GM21381 (cell line): ENCODE measurements at regions not wholly inside any gene's neighbourhood (a gene's known extent, or its start where the extent isn't known, plus 50 kb on each side); places are given as distances from the start of the nearest gene placed in this dataset.

Experiments
- ATAC-seq: cut with Tn5 transposase; IDR thresholded peaks from one replicate; pipeline ENCODE4 v1.9.1; 2021; ENCODE audit warnings: mild to moderate bottlenecking, moderate library complexity; ENCODE audit not compliant: unreplicated experiment

DNA sequence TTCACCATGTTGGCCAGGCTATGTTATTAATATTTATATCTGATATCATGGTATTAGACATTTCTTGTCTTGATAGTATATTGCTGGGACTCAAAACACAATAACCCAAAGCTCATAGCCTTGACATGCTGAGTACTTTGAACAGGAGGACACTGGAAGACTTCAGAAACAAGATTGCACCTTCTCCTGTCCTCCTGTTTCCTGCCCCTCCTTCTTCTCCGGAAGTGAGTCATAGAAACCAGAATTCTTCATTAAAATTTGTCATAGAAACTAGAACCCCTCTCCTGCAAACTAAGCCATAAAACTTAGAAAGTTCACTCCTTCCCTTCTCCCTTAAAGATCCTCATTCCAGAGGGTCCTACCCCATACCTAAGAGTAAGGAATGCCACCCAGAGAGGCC is 400.2 kb downstream of the SLITRK5 start:
- no peak for ATAC-seq

DNA sequence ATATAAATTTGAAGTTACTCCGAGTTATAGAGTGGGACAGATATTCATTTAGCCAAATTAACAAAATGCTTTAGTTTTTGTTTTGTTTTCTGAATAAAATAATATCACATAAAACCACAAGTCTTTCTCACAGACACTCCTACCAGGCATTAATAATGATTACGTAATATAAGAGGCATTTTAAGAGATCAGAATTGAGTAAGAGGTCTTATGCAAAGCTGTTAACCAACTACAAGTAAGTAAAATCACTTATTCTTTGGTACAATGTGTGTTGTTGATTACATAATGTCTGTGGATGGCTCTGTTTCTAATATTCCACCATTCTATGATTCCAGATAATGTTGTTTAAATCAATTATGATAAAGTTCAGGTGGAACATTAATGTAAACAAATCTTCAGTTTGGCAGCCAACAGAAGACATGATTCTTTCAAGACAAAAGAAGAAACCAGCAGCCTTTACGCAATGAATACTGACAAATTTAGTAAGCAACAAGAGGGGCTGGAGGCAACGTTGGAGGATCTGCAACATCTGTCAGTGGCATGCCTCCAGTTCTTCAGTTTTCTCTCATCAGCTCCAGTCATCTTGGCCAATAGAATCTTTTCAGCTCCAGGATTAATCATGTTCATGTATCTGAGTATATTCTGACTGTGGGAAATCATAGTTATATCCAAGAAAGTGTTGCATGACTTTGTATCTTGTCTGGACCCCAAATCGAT is 403.8 kb downstream of the SLITRK5 start:
- ATAC-seq: no peak

DNA sequence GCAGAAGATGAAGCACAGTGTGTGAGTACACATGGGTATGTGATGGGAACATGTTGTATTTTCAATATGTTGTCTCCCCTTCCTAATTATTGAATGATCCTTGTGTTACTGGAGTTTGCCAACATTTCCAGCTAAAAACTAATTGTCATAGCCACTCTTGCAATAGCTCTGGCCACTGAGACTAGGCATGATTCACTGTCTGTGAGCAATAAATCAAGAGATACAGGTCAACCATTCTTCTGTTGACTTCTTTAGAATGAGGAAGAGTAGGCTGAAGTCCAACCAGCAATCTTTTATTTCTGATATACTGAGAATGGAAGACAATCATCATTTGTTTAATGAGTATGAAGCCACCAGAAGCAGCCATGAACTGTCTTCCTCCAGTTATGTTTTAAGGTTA is 413.9 kb downstream of the SLITRK5 start:
- ATAC-seq: no peak

DNA sequence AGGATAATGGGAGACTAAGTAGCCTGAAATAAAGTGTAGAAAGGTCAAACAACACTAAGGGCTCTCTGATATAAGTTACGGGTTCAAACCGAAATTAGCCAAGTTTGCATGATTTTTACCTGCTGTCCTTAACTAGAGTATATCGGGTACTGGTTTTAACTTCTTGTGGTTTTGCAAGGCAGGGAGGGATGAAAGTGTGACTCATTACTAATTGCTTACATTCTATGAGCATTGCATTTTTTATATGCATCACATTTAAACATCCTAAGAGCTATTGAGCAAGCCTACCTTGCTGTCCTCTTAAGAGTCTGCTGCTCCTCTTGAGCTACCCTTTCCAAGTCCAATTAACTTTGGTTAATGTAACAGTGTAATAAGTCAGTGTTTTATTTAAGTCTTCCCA is 415.4 kb downstream of the SLITRK5 start:
- ATAC-seq: no peak

DNA sequence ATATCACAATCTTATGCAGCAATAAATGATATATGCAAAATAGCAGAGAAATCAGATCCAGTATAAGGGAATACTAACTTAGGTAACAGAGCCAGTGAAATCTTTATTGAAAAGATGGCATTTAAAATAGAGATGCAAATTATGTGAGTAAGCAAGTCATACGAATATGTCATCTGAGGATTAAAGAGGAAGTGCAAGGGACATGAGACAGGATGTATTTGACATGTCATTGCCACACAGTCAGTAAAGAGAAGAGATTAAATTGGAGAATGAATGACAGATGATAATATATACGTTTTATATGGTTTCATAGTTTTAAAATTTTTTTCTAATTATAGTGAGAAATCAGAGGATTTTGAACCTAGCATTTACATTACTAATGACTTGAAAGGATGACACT is 426.4 kb downstream of the SLITRK5 start:
- ATAC-seq: no peak

DNA sequence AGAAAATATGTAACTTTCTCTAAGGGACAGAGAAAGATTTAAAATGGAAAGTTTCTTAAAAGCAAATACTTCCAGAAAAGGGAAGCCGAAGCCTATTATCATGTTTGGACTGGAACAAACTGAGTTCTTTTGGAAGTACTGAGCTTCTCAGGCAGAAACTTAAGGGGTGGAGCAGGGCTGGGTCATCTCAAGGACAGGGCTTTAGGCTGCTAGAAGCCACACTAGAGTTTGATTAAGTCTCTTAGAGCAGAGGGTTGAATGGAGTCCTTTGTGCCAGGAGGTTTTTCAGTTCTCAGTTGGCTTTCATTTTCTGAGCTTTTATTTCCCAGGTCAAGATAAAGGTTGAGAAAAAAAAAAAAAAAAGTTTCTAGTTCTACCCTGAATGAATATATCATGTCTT is 432.7 kb downstream of the SLITRK5 start:
- ATAC-seq: no peak

DNA sequence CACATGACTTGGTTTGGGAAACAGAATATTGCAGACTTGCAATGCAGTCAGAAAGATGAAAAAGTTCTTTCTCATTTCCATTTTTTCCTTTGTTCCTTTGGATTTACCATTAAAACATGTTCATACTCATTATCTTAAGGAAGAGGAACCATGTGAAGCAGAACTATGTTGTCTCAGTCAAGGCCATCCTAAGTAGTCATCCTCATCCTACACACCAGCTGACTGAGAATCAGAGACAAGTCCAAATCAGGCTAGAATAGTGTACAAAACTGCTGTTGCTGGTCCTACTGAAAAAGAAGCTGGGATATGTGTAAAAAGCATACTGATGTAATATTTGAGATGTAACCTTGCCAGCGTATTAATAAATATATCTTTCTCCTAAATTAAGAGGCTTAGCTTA is 433.4 kb downstream of the SLITRK5 start:
- no peak for ATAC-seq

DNA sequence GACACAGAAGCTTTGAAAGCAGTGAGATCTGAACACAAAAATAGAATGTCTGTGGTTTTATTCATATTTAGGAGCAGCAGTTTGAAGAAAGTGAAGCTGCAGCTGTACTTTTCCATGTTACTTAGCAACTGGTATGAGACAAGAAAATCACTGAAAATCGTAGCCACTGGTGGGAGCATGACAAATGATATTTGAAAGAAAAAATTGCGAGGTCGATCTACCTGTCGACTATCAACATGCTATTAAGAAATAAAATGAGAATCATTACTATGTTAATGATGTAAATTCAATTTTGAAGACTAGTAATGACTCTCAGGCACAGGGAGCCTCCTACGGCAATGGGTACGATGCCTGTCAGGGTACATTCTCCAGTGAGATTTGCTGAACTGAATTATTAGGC is 436.4 kb downstream of the SLITRK5 start:
- ATAC-seq: no peak

DNA sequence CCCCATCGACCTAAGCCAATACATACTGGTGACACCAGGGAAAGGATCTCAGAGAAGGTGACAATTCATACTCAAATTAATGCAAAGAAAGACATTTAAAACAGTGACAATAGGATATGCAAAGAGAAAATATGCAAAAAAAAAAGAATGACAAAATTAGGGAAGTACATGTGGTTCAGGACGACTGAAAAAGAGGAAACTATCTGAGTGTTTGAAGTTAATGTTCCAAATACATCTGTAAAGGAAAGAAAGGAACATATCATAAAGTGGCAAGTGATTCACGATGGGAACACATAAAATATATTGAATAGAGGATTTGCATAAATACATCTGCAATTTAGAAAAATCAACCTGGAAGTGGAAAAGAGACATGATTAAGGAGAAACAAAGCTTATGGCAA is 441.4 kb downstream of the SLITRK5 start:
- no peak for ATAC-seq

DNA sequence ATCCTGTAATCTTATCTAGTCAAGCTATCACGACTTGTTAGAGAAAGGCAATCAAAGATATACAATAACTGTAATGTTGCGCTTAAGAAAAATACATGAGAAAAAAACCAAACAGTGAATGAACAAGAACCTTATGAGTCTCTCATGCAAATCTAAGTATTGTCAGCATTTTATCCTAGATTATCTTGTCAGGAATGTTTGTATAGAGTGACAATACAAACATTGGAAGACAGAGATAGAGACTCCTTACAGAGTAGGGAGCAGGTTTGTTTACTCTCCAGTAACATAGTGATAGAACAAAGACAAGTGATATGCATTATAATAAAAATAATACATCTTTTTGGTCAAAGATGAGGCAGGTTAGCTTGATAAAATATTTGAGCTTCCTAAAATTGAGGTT is 444.8 kb downstream of the SLITRK5 start:
- ATAC-seq: no peak

DNA sequence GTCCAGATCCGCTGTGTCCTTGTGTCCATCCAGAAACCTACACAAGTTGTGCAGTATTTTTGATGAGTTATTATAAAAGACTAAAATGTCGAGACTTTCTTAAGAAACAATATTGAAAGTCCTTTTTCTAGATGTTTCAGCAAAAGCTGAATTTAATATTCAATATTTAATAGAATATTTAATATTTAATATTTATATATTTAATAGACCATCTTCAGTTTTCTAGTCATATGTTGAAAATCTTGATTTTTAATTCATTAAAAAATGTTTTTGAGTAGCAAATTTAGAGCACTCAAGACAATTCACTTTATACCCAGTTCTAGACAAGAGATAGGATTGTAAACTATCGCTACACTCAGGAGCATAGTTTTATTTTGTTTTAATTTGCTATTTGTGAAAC is 447.8 kb downstream of the SLITRK5 start:
- ATAC-seq: no peak

DNA sequence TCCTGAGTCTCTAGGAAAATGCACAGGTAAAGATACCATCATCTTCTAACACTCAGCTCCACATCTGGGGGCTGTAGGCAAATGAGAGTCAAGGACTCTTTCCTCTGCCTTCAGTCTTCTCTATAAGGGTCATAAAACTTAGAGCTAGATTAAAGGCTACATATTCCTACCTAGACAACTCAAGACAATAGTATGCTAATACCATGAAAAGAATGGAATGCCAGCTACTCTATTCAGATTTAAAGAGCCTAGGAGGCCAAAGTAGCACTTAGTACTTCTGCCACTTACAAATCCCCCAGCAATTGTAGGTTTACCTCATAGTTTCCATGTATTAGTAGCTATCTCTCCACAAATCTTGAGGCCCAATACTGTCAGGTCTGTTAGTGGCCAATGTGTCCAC is 453.0 kb downstream of the SLITRK5 start:
- ATAC-seq: no peak

DNA sequence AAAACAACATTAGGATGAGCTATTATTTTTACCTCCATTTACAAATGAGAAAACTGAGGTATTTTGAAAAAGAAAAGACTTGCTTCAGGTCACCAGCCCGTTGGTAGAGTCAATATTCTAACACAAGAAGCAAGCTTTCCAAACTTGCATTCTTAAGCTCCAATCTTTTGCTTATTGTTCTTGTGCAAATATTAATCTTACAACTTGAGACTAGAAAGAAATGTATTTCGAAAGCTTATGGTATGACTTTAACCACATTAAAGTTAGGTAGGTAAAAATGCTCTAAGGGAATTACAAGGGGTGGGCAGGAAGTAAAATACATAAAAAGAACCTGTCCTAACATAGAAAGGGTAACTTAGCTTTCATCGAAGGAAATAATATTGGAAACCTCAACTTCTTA is 453.9 kb downstream of the SLITRK5 start:
- no peak for ATAC-seq

DNA sequence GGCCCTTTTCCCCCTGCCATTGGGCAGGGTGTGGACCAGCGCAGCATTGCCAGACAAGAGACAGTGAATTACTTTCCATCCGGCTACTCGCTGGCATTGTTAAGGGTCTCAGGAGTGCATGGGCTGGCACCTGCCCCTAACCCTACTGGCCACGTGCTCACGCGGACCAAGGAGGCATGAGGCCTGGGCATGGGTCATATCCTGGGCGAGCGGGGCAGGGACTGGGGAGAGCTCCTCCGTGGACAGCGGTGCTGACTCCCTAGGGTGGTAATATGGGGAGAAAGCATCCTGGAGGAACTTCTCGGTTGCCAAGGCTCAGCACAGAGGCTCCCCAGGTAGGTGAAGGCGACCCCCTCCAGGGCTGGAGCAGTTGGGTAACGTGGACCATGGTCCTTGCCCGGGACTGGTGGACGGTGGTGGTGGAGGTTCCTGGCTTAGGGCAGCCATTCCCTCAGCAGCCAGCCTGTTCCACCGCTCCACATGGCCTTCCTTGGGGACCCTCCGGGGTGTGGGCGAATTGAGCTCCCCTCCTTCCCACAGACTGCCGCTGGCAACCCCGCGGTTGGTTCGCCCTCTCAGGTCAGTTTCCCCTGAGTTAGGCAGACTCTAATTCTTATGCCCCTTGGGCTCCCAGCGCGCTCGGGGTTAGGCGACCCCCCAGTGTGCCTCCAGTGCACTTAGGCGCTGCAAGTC is 465.1 kb downstream of the SLITRK5 start:
- no peak for ATAC-seq

DNA sequence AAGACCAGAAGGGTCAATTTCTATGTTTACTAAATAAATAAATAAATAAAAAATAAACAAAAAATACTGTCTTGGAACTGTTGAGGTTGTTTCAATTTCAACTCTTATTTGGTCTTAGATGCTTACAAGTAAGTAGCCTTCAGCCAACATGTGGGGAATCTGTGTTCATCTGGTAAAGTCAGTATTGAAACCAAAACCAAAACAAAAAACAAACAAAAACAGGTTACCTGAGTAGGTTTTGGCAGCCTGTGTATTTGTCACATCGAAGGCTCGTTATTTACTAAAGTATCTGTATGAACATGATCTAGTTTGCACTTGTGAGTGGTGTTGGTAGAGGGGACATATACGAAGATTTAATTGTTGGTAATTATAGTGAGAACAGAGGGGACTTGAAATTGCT is 471.5 kb downstream of the SLITRK5 start:
- ATAC-seq: no peak

DNA sequence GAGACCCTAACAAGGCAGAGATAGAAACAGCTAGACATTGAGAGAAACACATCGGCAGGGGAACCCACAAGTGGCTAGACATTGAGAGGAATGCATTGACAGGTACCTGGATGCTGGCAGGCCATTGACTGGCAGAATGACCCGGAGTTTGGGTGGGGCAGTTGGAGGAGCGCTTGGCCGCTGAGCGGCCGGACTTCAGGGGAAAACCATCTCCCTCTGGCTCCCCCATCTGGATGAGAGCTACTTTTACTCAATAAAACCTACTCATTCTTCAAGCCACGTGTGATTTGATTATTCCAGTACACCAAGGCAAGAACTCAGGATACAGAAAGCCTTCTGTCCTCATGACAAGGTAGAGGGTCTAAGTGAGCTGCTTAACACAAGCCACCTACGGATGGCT is 473.4 kb downstream of the SLITRK5 start:
- ATAC-seq: no peak

DNA sequence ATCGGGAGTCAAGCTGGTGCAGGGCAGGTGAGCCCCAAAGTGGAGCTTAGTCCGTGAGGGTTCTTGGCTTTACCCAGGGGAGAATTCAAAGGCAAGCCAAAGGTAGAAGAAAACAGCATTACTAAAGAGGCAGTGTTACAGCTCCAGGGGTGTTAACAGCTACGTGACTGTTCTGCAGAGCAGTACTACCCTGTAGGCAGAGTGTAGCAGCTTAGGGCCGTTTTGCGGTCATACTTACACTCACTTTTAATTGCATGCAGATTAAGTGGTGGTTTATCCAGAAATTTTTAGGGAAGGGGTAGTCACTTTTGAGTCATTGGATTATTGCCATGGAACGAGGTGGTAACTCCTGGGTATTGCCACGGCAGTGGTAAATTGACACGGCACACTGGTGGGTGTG is 482.2 kb downstream of the SLITRK5 start:
- no peak for ATAC-seq

DNA sequence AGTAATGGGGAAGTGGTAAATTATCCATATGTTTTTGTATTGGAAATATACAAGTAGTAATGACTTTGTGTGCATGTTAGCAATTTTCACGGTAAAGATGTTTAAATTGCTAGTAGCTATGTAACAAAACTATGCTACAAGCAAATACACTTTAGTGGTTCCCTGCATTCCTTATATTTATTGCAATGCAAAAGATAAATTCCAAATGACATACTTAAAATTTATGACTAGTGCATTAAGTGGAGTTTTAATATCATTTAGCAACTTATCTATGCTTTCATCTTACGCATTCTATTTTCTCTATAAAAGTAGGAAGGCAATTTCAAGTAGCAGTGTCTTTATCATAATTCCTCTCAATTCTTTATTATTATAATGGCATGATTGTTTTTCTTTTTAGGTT is 482.8 kb downstream of the SLITRK5 start:
- ATAC-seq: no peak

DNA sequence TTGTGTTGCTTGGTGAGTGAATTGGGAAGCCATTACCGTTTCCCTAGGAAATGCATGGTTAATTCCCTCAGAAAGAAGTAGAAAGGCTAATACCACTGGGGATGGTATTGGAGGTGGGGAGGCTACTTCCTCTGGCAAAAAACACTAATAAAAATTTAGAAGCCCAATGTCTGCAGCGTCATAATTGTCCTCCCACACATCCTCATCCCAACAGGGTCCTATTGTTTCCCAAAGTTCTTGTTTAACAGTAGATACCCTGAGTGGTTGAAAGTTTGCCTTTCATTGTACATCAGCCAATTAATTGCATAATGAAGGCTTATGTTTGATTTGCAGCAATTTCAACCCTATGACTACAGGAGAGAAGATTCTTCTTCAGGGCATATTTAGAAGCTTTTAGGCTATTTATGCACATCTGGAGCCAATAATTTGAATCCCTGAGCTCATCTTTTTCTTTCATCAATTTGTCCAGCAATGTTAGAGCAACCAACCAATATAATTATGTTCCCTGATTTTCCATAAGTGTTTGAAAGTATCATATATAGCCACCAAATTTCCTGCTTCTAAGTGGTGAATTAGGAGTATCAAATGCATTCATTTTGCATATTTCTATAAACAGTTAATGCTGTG is 491.0 kb downstream of the SLITRK5 start:
- no peak for ATAC-seq

DNA sequence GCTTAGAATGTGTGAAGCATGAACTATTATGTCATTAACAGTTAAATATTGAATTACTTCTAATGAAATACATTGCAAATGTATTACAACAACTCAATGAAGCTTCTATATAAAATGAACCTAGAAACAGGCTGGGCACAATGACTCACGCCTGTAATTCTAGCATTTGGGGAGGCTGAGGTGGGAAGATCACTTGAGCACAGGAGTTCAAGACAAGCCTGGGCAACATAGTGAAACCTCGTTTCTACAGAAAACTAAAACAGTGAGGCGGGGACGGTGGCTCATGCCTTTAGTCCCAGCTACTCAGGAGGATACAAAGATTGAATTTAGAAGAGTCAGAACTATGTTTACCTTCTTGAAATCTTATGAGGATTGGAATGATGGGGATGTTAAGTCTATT is 505.1 kb downstream of the SLITRK5 start:
- ATAC-seq: no peak

DNA sequence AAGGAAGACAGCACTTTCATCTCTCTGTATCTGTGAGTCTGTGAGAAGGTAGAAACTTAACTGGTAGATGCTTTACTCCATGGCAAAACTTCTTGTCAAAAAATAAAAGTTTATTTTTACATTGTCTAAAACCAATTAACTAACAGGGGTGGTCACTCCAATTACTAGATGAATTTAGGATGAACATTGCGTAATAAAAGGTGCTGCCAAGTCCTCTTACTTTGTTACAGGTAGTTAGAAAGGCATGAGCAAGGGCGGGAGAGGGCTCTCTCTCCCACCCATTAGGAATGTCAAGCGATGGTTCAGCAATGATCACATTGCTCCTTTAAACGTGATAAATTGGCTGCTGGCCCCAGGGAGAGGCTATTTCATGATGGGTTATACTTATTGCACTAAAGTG is 512.3 kb downstream of the SLITRK5 start:
- no peak for ATAC-seq

DNA sequence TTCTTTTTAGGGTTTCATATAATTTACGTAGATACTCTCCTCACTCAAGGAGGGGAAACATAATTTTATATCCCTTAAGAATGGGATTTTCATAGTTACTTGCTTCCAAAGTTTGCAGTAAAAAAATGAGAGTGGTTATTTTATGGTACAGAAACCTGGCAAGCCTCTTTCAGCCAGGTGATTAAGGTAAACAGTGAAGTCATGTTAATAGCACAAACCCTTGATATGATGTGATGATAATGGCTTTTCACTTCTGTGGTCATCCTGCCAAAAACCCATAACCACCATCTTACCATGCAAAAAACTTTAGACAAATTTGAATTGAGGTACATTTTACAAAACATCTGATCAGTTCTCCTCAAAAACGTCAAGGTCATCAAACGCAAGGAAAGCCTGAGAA is 517.8 kb downstream of the SLITRK5 start:
- ATAC-seq: no peak
